ENCODE measurements at regions not wholly inside any gene's neighbourhood (a gene's known extent, or its start where the extent isn't known, plus 50 kb on each side); places are given as distances from the start of the nearest gene placed in this dataset.

DNA sequence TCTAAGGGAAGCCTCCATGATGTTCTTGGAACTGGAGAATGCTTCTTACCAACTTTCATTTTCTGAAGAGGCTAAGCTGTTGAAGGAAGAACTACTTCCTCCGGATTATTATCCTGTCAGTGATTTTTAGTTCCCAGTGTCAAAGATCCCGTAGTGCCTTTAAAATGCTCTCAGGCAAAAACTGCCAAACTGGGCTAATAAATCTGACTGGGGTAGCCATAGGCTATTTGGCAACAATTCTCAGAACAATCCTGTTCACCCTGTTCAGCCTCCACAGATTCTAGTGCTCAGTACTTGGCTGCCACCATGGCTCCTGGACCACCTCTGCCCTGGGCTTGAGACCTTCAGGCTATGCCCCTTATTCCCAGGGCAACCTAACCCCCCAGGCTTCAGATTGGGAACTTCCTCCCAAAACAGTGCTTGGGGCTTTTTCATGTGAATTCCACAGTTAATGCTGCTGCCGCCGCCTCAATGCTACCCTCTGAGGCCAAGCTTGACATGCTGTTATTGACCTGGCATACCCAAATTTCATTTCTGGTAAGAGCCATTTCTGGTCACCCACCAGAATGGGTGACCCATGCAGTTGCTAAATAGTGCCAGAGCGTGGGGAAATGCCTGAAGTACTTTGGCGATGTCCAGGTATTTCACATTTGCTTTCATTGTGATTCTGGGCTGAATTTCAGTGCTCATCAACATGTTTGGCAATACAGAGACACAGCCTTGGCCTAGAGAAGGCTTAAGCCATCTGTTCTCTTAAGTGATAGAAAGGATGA lies 110.0 kb upstream of the ARHGAP5 start:
- ATAC-seq: no peak
- DNase-seq: no peak
- 80 to 85% (median 82%) methylated on average over 6 of the region's 6 CpGs for WGBS, 4 donors
- Histone ChIP-seq H3K36me3 (no peaks in the 10 kb centered on the region), H3K27me3 (no peaks in the 10 kb centered on the region), H3K9me3 (peaks cover 0 to 17% (median 7%) of the 10 kb centered on the region in 12 donors), H3K27ac (no peak overlapping the region), H3K4me3 (no peak overlapping the region), H3K4me1 (peaks cover 0 to 50% (median 28%) of the 10 kb centered on the region in 12 donors)
- intact Hi-C loops (cut with DNase I): no loop called here
- TF ChIP-seq POLR2A (IDR thresholded peaks at IDR 0.05): no peak
- TF ChIP-seq, protein P1, sequence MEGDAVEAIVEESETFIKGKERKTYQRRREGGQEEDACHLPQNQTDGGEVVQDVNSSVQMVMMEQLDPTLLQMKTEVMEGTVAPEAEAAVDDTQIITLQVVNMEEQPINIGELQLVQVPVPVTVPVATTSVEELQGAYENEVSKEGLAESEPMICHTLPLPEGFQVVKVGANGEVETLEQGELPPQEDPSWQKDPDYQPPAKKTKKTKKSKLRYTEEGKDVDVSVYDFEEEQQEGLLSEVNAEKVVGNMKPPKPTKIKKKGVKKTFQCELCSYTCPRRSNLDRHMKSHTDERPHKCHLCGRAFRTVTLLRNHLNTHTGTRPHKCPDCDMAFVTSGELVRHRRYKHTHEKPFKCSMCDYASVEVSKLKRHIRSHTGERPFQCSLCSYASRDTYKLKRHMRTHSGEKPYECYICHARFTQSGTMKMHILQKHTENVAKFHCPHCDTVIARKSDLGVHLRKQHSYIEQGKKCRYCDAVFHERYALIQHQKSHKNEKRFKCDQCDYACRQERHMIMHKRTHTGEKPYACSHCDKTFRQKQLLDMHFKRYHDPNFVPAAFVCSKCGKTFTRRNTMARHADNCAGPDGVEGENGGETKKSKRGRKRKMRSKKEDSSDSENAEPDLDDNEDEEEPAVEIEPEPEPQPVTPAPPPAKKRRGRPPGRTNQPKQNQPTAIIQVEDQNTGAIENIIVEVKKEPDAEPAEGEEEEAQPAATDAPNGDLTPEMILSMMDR (IDR thresholded peaks at IDR 0.05): no peak

DNA sequence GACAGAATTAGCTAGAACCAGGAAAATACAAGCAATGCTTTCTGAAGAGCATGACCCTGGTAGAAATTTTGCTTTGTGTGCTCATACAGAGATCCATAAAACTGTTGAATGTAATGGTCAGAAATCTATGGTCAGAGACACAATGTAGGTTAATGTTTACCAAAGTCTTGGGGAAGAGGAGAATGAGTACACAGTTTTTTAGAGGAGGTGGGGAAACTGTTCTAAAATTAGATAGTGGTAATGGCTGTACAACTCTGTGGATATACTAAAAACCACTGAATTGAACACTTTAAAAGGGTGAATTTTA lies 109.5 kb upstream of the ARHGAP5 start:
- Histone ChIP-seq H3K9me3 (peaks cover 0 to 17% (median 7%) of the 10 kb centered on the region in 12 donors), H3K36me3 (no peaks in the 10 kb centered on the region), H3K27me3 (no peaks in the 10 kb centered on the region), H3K4me1 (peaks cover 0 to 50% (median 28%) of the 10 kb centered on the region in 12 donors), H3K4me3 (no peak overlapping the region), H3K27ac (no peak overlapping the region)
- no peak for TF ChIP-seq POLR2A (IDR thresholded peaks at IDR 0.05)
- TF ChIP-seq, protein P1 (IDR thresholded peaks at IDR 0.05): no peak
- intact Hi-C loops (cut with DNase I): no loop called here
- DNase-seq (no peak), ATAC-seq (no peak)

- intact Hi-C loops (cut with DNase I): no loop called here
- TF ChIP-seq, protein P1 (IDR thresholded peaks at IDR 0.05): no peak
- TF ChIP-seq POLR2A (IDR thresholded peaks at IDR 0.05): no peak
- no peaks in the 10 kb centered on the region for H3K27me3 ChIP-seq
- 53 to 67% (median 57%) methylated on average over 4 of the region's 4 CpGs for WGBS, 4 donors
- DNase-seq: no peak
- no peak for ATAC-seq
- no peaks in the 10 kb centered on the region for H3K36me3 ChIP-seq
- H3K4me3 ChIP-seq: no peak overlapping the region
- peaks cover 0 to 50% (median 28%) of the 10 kb centered on the region in 12 donors for H3K4me1 ChIP-seq
- no peak overlapping the region for H3K27ac ChIP-seq
- H3K9me3 ChIP-seq: peaks cover 0 to 17% (median 7%) of the 10 kb centered on the region in 12 donors
These were observed 108.8 kb upstream of the ARHGAP5 start for GRCh38 chr14:31968107-31968810.

GRCh38 chr14:31968956-31969698 lies 108.0 kb upstream of the ARHGAP5 start:
- H3K4me3 ChIP-seq: no peak overlapping the region
- no peak overlapping the region for H3K27ac ChIP-seq
- peaks cover 0 to 50% (median 28%) of the 10 kb centered on the region in 12 donors for H3K4me1 ChIP-seq
- DNase-seq: no peak
- H3K27me3 ChIP-seq: no peaks in the 10 kb centered on the region
- WGBS, 4 donors: 69 to 84% (median 74%) methylated on average over 5 of the region's 5 CpGs
- intact Hi-C loops (cut with DNase I): no loop called here
- ATAC-seq: no peak
- H3K36me3 ChIP-seq: no peaks in the 10 kb centered on the region
- TF ChIP-seq, protein P1 (IDR thresholded peaks at IDR 0.05): no peak
- TF ChIP-seq POLR2A (IDR thresholded peaks at IDR 0.05): no peak
- peaks cover 0 to 21% (median 9%) of the 10 kb centered on the region in 12 donors for H3K9me3 ChIP-seq

All from heart left ventricle (tissue), 16 donors.